Kidney (tissue), 13 donors: ENCODE measurements at regions not wholly inside any gene's neighbourhood (a gene's known extent, or its start where the extent isn't known, plus 50 kb on each side); places are given as distances from the start of the nearest gene placed in this dataset.

ENCODE experiments used
- DNase-seq, 5 donors: peaks; one replicate each; pipeline ENCODE4 v3.0.0-alpha.2; 2013 to 2020
- FAIRE-seq: peaks from 2 replicates; lab custom pipeline; 2012; peaks lifted over from hg19 to GRCh38; lab: Jason Lieb, UNC
- H3K27ac ChIP-seq, 2 donors: one replicate each; pipeline ENCODE4 v1.7.0; 2013; ENCODE audit warnings: low read depth in 2 of 2, low read length in 2 of 2, inconsistent platforms in 1 of 2
- H3K27me3 ChIP-seq: one replicate; pipeline ENCODE4 v1.7.1; 2013; ENCODE audit warnings: low read length, inconsistent platforms; ENCODE audit not compliant: control insufficient read depth, insufficient read depth
- H3K36me3 ChIP-seq, 3 donors: one replicate each; pipeline versions ENCODE4 v1.7.0 to v1.7.1; 2013; ENCODE audit warnings: low read length in 3 of 3, control low read depth in 1 of 3, inconsistent platforms in 1 of 3; ENCODE audit not compliant: insufficient read depth in 3 of 3, control insufficient read depth in 2 of 3
- H3K4me1 ChIP-seq, 3 donors: one replicate each; pipeline versions ENCODE4 v1.7.0 to v1.7.1; 2013; ENCODE audit warnings: low read length in 3 of 3, inconsistent platforms in 1 of 3, low read depth in 1 of 3; ENCODE audit not compliant: control insufficient read depth in 2 of 3, insufficient read depth in 2 of 3
- H3K4me3 ChIP-seq, 3 donors: one replicate each; pipeline versions ENCODE4 v1.7.0 to v1.8.1; 2013; ENCODE audit warnings: low read length in 3 of 3, control low read depth in 1 of 3, inconsistent platforms in 1 of 3
- H3K9ac ChIP-seq, 3 donors: one replicate each; pipeline versions ENCODE4 v1.7.0 to v1.7.1; 2013; ENCODE audit warnings: low read length in 3 of 3, control low read depth in 1 of 3, inconsistent platforms in 1 of 3
- H3K9me3 ChIP-seq, 3 donors: one replicate each; pipeline versions ENCODE4 v1.7.0 to v1.7.1; 2013; ENCODE audit warnings: low read length in 3 of 3, control low read depth in 1 of 3, inconsistent platforms in 1 of 3; ENCODE audit not compliant: control insufficient read depth in 2 of 3, insufficient read depth in 1 of 3
- CTCF ChIP-seq: IDR thresholded peaks from 3 replicates; pipeline ENCODE4 v1.5.1; 2012; ENCODE audit warnings: mild to moderate bottlenecking, moderate library complexity, borderline replicate concordance; ENCODE audit not compliant: insufficient read depth; ENCODE audit errors: extremely low read depth
- intact Hi-C: fragments of 100-400 bp; cut with DNase I; formaldehyde crosslinking; loops from one replicate; pipeline ENCODE4 v1.11.1; 2022
- donor health status: control.
- donor health status: control.
- donor health status: control.
- donor health status: control.
- donor health status: control.
- donor health status: DM: yes; HTN: yes; CAD: no.
- donor health status: Normal renal cell carcinoma (clear cell type).

- H3K27me3 ChIP-seq, result no peaks in the 10 kb centered on the region
- H3K4me1 ChIP-seq, result no peaks in the 10 kb centered on the region
- intact Hi-C loops, result no loop called here
- peaks cover 0 to 6% (median 0%) of the 10 kb centered on the region in 3 donors for H3K9me3 ChIP-seq
- H3K27ac ChIP-seq, result no peak overlapping the region
- FAIRE-seq, result no peak
- no peak for TF ChIP-seq CTCF
- H3K4me3 ChIP-seq, result no peak overlapping the region
- H3K36me3 ChIP-seq, result no peaks in the 10 kb centered on the region
- no peak overlapping the region for H3K9ac ChIP-seq
- no peak for DNase-seq
Measured at GRCh38 chr1:157315544-157315943, 177.3 kb upstream of the ETV3 start.

- intact Hi-C loops, result no loop called here
Measured at GRCh38 chr1:157314408-157314807, 176.2 kb upstream of the ETV3 start.

GRCh38 chr1:157313240-157313807 is 175.1 kb upstream of the ETV3 start:
- H3K4me1 ChIP-seq, result no peaks in the 10 kb centered on the region
- no peak overlapping the region for H3K9ac ChIP-seq
- intact Hi-C loops, result no loop called here
- no peak overlapping the region for H3K4me3 ChIP-seq
- TF ChIP-seq CTCF, result no peak
- H3K27ac ChIP-seq, result no peak overlapping the region
- H3K9me3 ChIP-seq, result no peaks in the 10 kb centered on the region
- FAIRE-seq (no peak), DNase-seq (no peak)
- H3K27me3 ChIP-seq, result no peaks in the 10 kb centered on the region
- no peaks in the 10 kb centered on the region for H3K36me3 ChIP-seq

More at GRCh38 chr1:157314408-157314807, 176.2 kb upstream of the ETV3 start:
- no peak overlapping the region for H3K9ac ChIP-seq
- H3K36me3 ChIP-seq, result no peaks in the 10 kb centered on the region
- H3K4me3 ChIP-seq, result no peak overlapping the region
- H3K9me3 ChIP-seq, result peaks cover 0 to under 1% (median 0%) of the 10 kb centered on the region in 3 donors
- H3K4me1 ChIP-seq, result no peaks in the 10 kb centered on the region
- no peak overlapping the region for H3K27ac ChIP-seq
- FAIRE-seq (no peak), DNase-seq (no peak)
- no peak for TF ChIP-seq CTCF
- H3K27me3 ChIP-seq, result no peaks in the 10 kb centered on the region
